ENCODE measurements at regions not wholly inside any gene's neighbourhood (a gene's known extent, or its start where the extent isn't known, plus 50 kb on each side); places are given as distances from the start of the nearest gene placed in this dataset.

DNA sequence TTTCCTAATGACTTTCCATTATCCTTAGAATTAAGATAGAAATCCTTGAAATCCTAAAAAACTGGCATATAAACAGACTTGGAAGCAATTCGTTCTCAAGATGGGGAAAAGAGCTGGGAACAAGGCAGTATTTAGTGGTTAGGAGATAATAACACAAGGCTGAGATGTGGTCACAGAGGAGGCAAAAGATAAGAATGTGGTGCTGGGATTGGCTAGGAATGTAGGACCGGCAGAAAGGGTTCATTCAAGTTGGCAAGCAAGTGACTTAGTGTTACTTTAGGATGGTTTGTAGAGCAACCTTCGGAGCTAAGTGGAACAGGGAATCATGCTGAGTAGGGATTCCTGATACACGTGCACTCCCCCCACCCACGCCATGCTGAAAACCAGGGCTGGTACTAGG, 121.9 kb upstream of the RPS6KA3 start:
- H3K27ac Mint-ChIP-seq: no peak overlapping the region
- Histone ChIP-seq H3K27ac (ENCODE audit: low read length) (no peak overlapping the region), H3K27me3 (replicated peaks in 1 of 2; ENCODE audit: control insufficient read depth in 2 of 2, extremely low read depth in 1 of 2, insufficient read depth in 2 of 2, low read length in 1 of 2) (no peaks in the 10 kb centered on the region), H3K4me1 (ENCODE audit: control insufficient read depth in 1 of 2, extremely low read depth in 1 of 2, insufficient read depth in 2 of 2, low read length in 2 of 2) (no peaks in the 10 kb centered on the region), H3K9me3 (no peaks in the 10 kb centered on the region), H3K36me3 (ENCODE audit: control insufficient read depth in 2 of 2, extremely low read depth in 1 of 2, insufficient read depth in 1 of 2, low read length in 1 of 2) (no peaks in the 10 kb centered on the region), H3K4me3 (ENCODE audit: control insufficient read depth in 1 of 2, extremely low read depth in 1 of 2, low read length in 1 of 2) (no peak overlapping the region)
- DNase-seq: no peak
- H3K36me3 Mint-ChIP-seq: no peaks in the 10 kb centered on the region
- H3K4me3 Mint-ChIP-seq: no peak overlapping the region
- H3K9me3 Mint-ChIP-seq: no peaks in the 10 kb centered on the region
- WGBS (ENCODE audit: insufficient coverage): no CpG with 5 or more reads among the region's 5 CpGs
- CTCF ChIA-PET: no interaction called here
- no peak for ATAC-seq (replicated peaks in 1 of 4)
- H3K27me3 Mint-ChIP-seq: no peaks in the 10 kb centered on the region
- POLR2A ChIA-PET: no interaction called here
- H3K4me1 Mint-ChIP-seq: no peaks in the 10 kb centered on the region

DNA sequence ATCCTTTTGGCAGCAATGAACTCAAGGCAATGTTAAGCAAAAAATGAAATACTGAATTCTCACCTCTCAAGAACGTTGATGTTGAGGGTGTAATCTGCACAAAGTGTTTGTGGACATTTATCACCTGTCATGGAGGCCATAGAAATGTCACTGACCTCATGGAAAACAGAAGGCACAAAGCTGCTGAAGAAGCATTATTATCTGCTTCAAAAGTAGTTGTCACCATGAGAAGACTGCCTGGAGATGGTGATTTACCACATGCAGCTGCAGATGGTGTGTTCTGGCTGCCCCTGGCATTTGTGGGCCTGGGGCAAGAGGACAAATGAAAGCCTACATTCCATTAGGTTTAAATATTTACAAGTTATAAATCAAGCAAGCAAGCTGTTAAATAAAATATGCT, 116.8 kb upstream of the RPS6KA3 start:
- DNase-seq (no peak), ATAC-seq (replicated peaks in 1 of 4) (no peak)
- Histone ChIP-seq H3K4me3 (ENCODE audit: control insufficient read depth in 1 of 2, extremely low read depth in 1 of 2, low read length in 1 of 2) (no peak overlapping the region), H3K27me3 (replicated peaks in 1 of 2; ENCODE audit: control insufficient read depth in 2 of 2, extremely low read depth in 1 of 2, insufficient read depth in 2 of 2, low read length in 1 of 2) (no peaks in the 10 kb centered on the region), H3K9me3 (no peaks in the 10 kb centered on the region), H3K36me3 (ENCODE audit: control insufficient read depth in 2 of 2, extremely low read depth in 1 of 2, insufficient read depth in 1 of 2, low read length in 1 of 2) (no peaks in the 10 kb centered on the region), H3K27ac (ENCODE audit: low read length) (no peak overlapping the region), H3K4me1 (ENCODE audit: control insufficient read depth in 1 of 2, extremely low read depth in 1 of 2, insufficient read depth in 2 of 2, low read length in 2 of 2) (peaks cover 0 to 5% of the 10 kb centered on the region in 2 experiments)
- WGBS (ENCODE audit: insufficient coverage): no CpG with 5 or more reads among the region's 1 CpG
- ChIA-PET POLR2A (interaction anchor here in 1 of 2 donors (0.6 kb wide), 1 partner anchor 116 kb away, joined by 7 read pairs; no protein-coding TSS in a partner anchor), CTCF (no interaction called here)
- peaks cover 13 to 16% (median 13%) of the 10 kb centered on the region in 3 donors for H3K4me1 Mint-ChIP-seq
- no peaks in the 10 kb centered on the region for H3K36me3 Mint-ChIP-seq
- H3K27ac Mint-ChIP-seq: no peak overlapping the region
- H3K9me3 Mint-ChIP-seq: peaks cover 0 to 5% (median 0%) of the 10 kb centered on the region in 3 donors
- peaks cover 0 to 12% of the 10 kb centered on the region in 2 donors for H3K27me3 Mint-ChIP-seq
- H3K4me3 Mint-ChIP-seq: no peak overlapping the region

DNA sequence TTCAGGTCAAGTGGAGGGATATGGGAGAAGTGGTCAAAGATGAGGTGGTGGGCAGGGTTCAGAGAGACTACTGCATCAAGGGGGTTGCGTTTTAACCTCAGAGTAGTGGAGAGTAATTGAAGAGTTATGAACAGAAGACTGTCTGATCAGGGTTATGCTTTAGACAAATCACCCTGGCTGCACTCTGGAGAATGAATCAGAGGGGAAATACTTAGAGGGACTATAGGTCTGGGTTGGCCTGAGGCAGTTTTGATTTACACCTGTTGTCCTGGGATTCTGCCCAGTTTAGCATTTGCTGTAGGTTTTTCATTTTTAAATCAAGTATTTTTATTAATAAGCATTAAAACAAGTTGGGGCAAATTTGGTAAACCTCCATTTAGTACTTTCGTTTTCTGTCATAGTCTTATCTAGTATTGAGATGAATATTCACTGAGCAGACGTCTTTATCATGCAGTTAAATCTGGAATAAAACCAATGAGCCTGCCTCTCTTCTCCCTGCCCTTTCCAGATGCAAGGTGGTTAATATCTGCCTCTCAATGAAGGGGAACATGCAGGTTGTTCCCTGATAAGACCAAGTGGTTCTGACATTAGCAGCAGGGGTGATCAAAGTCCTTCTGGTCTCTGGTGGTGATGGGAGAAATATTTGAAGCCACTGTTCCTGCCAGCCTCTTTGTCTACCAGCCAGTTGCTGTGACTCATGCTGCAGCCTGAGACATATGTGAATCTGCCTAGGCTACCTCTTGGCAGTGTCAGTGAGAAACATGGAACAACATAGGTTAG, 116.0 kb upstream of the RPS6KA3 start:
- no peak overlapping the region for H3K27ac ChIP-seq (ENCODE audit: low read length)
- 71% methylated on average over 1 of the region's 3 CpGs for whole genome bisulfite sequencing (ENCODE audit: insufficient coverage)
- no peaks in the 10 kb centered on the region for H3K9me3 ChIP-seq
- no peaks in the 10 kb centered on the region for H3K27me3 ChIP-seq (replicated peaks in 1 of 2; ENCODE audit: control insufficient read depth in 2 of 2, extremely low read depth in 1 of 2, insufficient read depth in 2 of 2, low read length in 1 of 2)
- peaks cover 0 to 12% of the 10 kb centered on the region in 2 donors for H3K27me3 Mint-ChIP-seq
- peaks cover 13 to 22% (median 17%) of the 10 kb centered on the region in 3 donors for H3K4me1 Mint-ChIP-seq
- H3K27ac Mint-ChIP-seq: peak overlapping the region; percentile 62 to 63
- POLR2A ChIA-PET: no interaction called here
- no peaks in the 10 kb centered on the region for H3K36me3 ChIP-seq (ENCODE audit: control insufficient read depth in 2 of 2, extremely low read depth in 1 of 2, insufficient read depth in 1 of 2, low read length in 1 of 2)
- H3K4me3 Mint-ChIP-seq: peak overlapping the region in 2 of 3 donors; percentile 31 to 35
- no peak overlapping the region for H3K4me3 ChIP-seq (ENCODE audit: control insufficient read depth in 1 of 2, extremely low read depth in 1 of 2, low read length in 1 of 2)
- peaks cover 0 to 5% (median 0%) of the 10 kb centered on the region in 3 donors for H3K9me3 Mint-ChIP-seq
- peaks cover 0 to 7% of the 10 kb centered on the region in 2 experiments for H3K4me1 ChIP-seq (ENCODE audit: control insufficient read depth in 1 of 2, extremely low read depth in 1 of 2, insufficient read depth in 2 of 2, low read length in 2 of 2)
- H3K36me3 Mint-ChIP-seq: no peaks in the 10 kb centered on the region
- ATAC-seq (replicated peaks in 1 of 4) (peak in 2 of 4 experiments; percentile 41 to 48), DNase-seq (peak in 1 of 35 experiments; percentile 3)
- CTCF ChIA-PET: no interaction called here

DNA sequence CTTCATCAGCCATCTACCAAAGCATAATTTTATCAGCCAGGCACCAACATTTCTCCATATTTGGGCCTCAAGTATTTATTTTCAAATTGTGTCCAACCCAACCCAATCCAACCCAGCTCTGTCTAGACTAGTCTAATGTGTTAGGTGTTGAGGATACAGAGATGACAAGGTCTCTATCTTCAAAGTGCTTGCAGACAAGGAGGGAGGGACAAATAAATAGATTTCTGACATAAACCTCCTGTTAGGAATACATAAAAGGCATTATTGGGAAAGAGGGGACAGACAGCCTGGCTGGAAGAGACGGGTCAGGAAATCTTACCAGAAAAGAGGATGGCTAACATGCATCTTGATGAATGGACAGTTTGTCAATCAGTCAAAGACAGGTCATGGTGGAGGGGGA, 115.4 kb upstream of the RPS6KA3 start:
- Histone ChIP-seq H3K4me1 (ENCODE audit: control insufficient read depth in 1 of 2, extremely low read depth in 1 of 2, insufficient read depth in 2 of 2, low read length in 2 of 2) (peaks cover 0 to 7% of the 10 kb centered on the region in 2 experiments), H3K36me3 (ENCODE audit: control insufficient read depth in 2 of 2, extremely low read depth in 1 of 2, insufficient read depth in 1 of 2, low read length in 1 of 2) (no peaks in the 10 kb centered on the region), H3K27ac (ENCODE audit: low read length) (no peak overlapping the region), H3K27me3 (replicated peaks in 1 of 2; ENCODE audit: control insufficient read depth in 2 of 2, extremely low read depth in 1 of 2, insufficient read depth in 2 of 2, low read length in 1 of 2) (no peaks in the 10 kb centered on the region), H3K9me3 (no peaks in the 10 kb centered on the region), H3K4me3 (ENCODE audit: control insufficient read depth in 1 of 2, extremely low read depth in 1 of 2, low read length in 1 of 2) (no peak overlapping the region)
- Mint-ChIP-seq H3K4me1 (peaks cover 13 to 25% (median 17%) of the 10 kb centered on the region in 3 donors), H3K27me3 (peaks cover 0 to 12% of the 10 kb centered on the region in 2 donors), H3K9me3 (peaks cover 0 to 5% (median 0%) of the 10 kb centered on the region in 3 donors), H3K36me3 (no peaks in the 10 kb centered on the region), H3K4me3 (peak overlapping the region in 2 of 3 donors; percentile 31 to 35), H3K27ac (peak overlapping the region in 1 of 2 donors; percentile 63)
- 80% methylated on average over 1 of the region's 1 CpG for WGBS (ENCODE audit: insufficient coverage)
- ATAC-seq (replicated peaks in 1 of 4) (no peak), DNase-seq (no peak)
- ChIA-PET POLR2A (no interaction called here), CTCF (no interaction called here)

DNA sequence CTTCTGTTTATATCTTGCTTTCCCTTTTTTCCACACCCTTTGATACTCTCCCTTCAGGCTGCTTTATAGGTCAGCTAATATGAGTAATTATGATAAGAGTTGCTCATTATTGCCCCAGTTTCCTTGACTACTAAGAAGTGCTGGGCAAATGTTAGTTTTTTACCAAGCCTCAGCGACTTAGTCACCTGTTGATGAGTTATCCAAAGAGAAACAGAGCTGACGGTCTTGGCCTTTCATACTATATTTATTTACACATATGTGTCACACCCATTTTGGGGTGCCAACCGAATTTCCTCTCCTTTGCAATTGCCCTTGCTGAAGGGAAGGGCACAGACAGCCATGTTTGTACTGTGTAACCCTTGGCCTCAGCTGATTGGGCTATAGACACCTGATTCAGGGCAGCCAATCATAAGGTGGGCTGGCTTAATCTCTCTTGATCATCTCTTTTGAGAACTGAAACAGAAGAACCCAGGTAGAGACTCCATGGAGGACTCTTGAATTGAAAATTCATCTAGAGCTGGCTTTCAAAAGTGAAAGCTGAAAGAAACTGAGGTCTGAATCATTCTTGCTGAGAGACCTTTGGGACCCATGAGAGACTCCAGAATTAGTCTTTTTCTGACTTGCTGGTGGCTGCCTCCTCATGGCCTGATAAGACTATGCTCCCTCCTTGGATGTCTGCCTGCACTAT, 111.7 kb upstream of the RPS6KA3 start:
- ChIA-PET CTCF (interaction anchor here in 1 of 2 donors (0.6 to 1.2 kb wide), 2 partner anchors 60 to 129 kb away, joined by 3 read pairs; no protein-coding TSS in a partner anchor), POLR2A (no interaction called here)
- Histone ChIP-seq H3K27me3 (replicated peaks in 1 of 2; ENCODE audit: control insufficient read depth in 2 of 2, extremely low read depth in 1 of 2, insufficient read depth in 2 of 2, low read length in 1 of 2) (no peaks in the 10 kb centered on the region), H3K36me3 (ENCODE audit: control insufficient read depth in 2 of 2, extremely low read depth in 1 of 2, insufficient read depth in 1 of 2, low read length in 1 of 2) (no peaks in the 10 kb centered on the region), H3K9me3 (no peaks in the 10 kb centered on the region), H3K4me1 (ENCODE audit: control insufficient read depth in 1 of 2, extremely low read depth in 1 of 2, insufficient read depth in 2 of 2, low read length in 2 of 2) (peaks cover 5 to 7% of the 10 kb centered on the region in 2 experiments), H3K4me3 (ENCODE audit: control insufficient read depth in 1 of 2, extremely low read depth in 1 of 2, low read length in 1 of 2) (no peak overlapping the region), H3K27ac (ENCODE audit: low read length) (no peak overlapping the region)
- ATAC-seq (replicated peaks in 1 of 4) (peak in 3 of 4 experiments; percentile 23 to 41 (median 35)), DNase-seq (no peak)
- Mint-ChIP-seq H3K27me3 (peaks cover 0 to 17% of the 10 kb centered on the region in 2 donors), H3K27ac (peak overlapping the region; percentile 59 to 76), H3K9me3 (peaks cover 0 to 5% (median 0%) of the 10 kb centered on the region in 3 donors), H3K4me1 (peaks cover 24 to 38% (median 26%) of the 10 kb centered on the region in 3 donors), H3K4me3 (no peak overlapping the region), H3K36me3 (no peaks in the 10 kb centered on the region)
- WGBS (ENCODE audit: insufficient coverage): no CpG with 5 or more reads among the region's 3 CpGs

DNA sequence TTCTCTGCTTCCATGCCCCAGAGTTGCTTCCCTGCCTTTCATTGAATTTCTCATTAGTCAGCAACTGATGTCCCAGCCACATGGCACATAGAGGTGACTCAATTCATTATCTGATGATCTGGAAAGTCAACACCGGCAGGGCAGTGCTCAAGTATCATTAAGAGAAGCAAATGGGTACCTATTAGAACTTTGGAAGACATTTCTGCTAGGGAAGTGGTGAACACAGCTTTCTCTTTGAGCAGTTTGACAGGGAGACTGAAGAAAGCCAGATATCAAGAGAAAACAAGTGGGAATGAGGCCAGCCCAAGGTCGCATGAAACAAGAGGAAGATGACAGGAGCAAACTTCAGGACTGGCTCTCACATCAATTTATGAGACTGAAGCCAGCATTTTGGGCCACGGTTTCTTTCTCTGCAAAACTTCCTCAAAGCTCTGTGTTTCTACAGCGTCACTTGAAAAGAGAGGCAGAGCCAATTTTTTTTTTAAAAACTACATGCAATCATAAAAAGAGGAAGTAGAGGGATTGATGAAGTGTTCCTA, 108.3 kb upstream of the RPS6KA3 start:
- Histone ChIP-seq H3K27ac (ENCODE audit: low read length) (no peak overlapping the region), H3K9me3 (no peaks in the 10 kb centered on the region), H3K27me3 (replicated peaks in 1 of 2; ENCODE audit: control insufficient read depth in 2 of 2, extremely low read depth in 1 of 2, insufficient read depth in 2 of 2, low read length in 1 of 2) (no peaks in the 10 kb centered on the region), H3K4me1 (ENCODE audit: control insufficient read depth in 1 of 2, extremely low read depth in 1 of 2, insufficient read depth in 2 of 2, low read length in 2 of 2) (peaks cover 2 to 5% of the 10 kb centered on the region in 2 experiments), H3K4me3 (ENCODE audit: control insufficient read depth in 1 of 2, extremely low read depth in 1 of 2, low read length in 1 of 2) (no peak overlapping the region), H3K36me3 (ENCODE audit: control insufficient read depth in 2 of 2, extremely low read depth in 1 of 2, insufficient read depth in 1 of 2, low read length in 1 of 2) (no peaks in the 10 kb centered on the region)
- Mint-ChIP-seq H3K36me3 (no peaks in the 10 kb centered on the region), H3K27ac (peak overlapping the region in 1 of 2 donors; percentile 45), H3K4me1 (peaks cover 15 to 32% (median 23%) of the 10 kb centered on the region in 3 donors), H3K4me3 (peak overlapping the region in 1 of 3 donors; percentile 36), H3K9me3 (peaks cover 0 to 5% (median 0%) of the 10 kb centered on the region in 3 donors), H3K27me3 (peaks cover 0 to 9% of the 10 kb centered on the region in 2 donors)
- CTCF ChIA-PET: no interaction called here
- no peak for ATAC-seq (replicated peaks in 1 of 4)
- POLR2A ChIA-PET: no interaction called here
- 63% methylated on average over 1 of the region's 4 CpGs for WGBS (ENCODE audit: insufficient coverage)
- DNase-seq: no peak

Data from T-cell (primary cell).